IMR-90 (cell line): ENCODE measurements at regions not wholly inside any gene's neighbourhood (a gene's known extent, or its start where the extent isn't known, plus 50 kb on each side); places are given as distances from the start of the nearest gene placed in this dataset.

ENCODE experiments used
- ATAC-seq: fragments of 200-7000 bp; cut with Tn5 transposase; 2 replicates; pipeline ENCODE4 v1.9.1; 2020; ENCODE audit warnings: low read depth, mild to moderate bottlenecking, moderate library complexity
- BruUV-seq: library from RNA; stranded (reverse); fragments of 400-500 nt; replicated peaks from 2 replicates; lab custom pipeline; 2021; lab: Mats Ljungman, UMichigan
- CTCF ChIA-PET: fragments of 300-600 bp; formaldehyde crosslinking; extraction: SDS; loops from one replicate; lab custom pipeline; 2021; ENCODE audit warnings: antibody characterized with exemption; lab: Yijun Ruan, JAX
- POLR2A ChIA-PET: fragments of 300-600 bp; sonication (Branson Sonifier 250); formaldehyde crosslinking; loops from one replicate; lab custom pipeline; 2022; ENCODE audit warnings: antibody characterized with exemption; ENCODE audit not compliant: unreplicated experiment; lab: Charles Lee
- DNase-seq: peaks from one replicate; pipeline ENCODE4 v3.0.0; 2013
- H2AFZ ChIP-seq: replicated peaks from 2 replicates; pipeline ENCODE3; 2013; ENCODE audit warnings: low read length, mild to moderate bottlenecking; ENCODE audit not compliant: poor library complexity
- H2AK5ac ChIP-seq: 2 replicates; pipeline ENCODE4 v1.6.1; 2013; ENCODE audit warnings: low read depth, low read length, inconsistent platforms
- H2AK9ac ChIP-seq: replicated peaks from 2 replicates; pipeline ENCODE3; 2013; ENCODE audit warnings: mild to moderate bottlenecking, low read depth, low read length, moderate library complexity; ENCODE audit not compliant: poor library complexity
- H2BK120ac ChIP-seq: 2 replicates; pipeline ENCODE4 v1.6.1; 2013; ENCODE audit warnings: low read depth, low read length, inconsistent platforms
- H2BK15ac ChIP-seq: 3 replicates; pipeline ENCODE4 v1.6.1; 2013; ENCODE audit warnings: low read depth, low read length, inconsistent platforms
- H2BK20ac ChIP-seq: 2 replicates; pipeline ENCODE4 v1.6.1; 2013; ENCODE audit warnings: low read depth, mild to moderate bottlenecking, inconsistent platforms, low read length, moderate library complexity
- H2BK5ac ChIP-seq: 2 replicates; pipeline ENCODE4 v1.6.1; 2013; ENCODE audit warnings: mild to moderate bottlenecking, low read depth, low read length, inconsistent platforms; ENCODE audit not compliant: poor library complexity, severe bottlenecking
- H3K14ac ChIP-seq: replicated peaks from 2 replicates; pipeline ENCODE4 v1.6.1; 2013; ENCODE audit warnings: low read depth, low read length, inconsistent platforms
- H3K18ac ChIP-seq: 2 replicates; pipeline ENCODE4 v1.6.1; 2013; ENCODE audit warnings: low read depth, low read length, control low read depth
- H3K23ac ChIP-seq: 2 replicates; pipeline ENCODE4 v1.6.1; 2013; ENCODE audit warnings: low read depth, low read length, inconsistent platforms
- H3K27ac ChIP-seq: 2 replicates; pipeline ENCODE4 v1.5.1; 2013; ENCODE audit warnings: mild to moderate bottlenecking, control low read depth, low read length; ENCODE audit not compliant: insufficient read depth
- H3K27me3 ChIP-seq: 2 replicates; pipeline ENCODE4 v1.6.1; 2013; ENCODE audit warnings: low read length; ENCODE audit not compliant: control insufficient read depth, insufficient read depth
- H3K36me3 ChIP-seq: 2 replicates; pipeline ENCODE4 v1.6.1; 2013; ENCODE audit warnings: low read length, mixed read lengths; ENCODE audit not compliant: control insufficient read depth, insufficient read depth
- H3K4ac ChIP-seq: 2 replicates; pipeline ENCODE4 v1.6.1; 2013; ENCODE audit warnings: low read depth, low read length, inconsistent platforms
- H3K4me1 ChIP-seq: 2 replicates; pipeline ENCODE4 v1.6.1; 2013; ENCODE audit warnings: low read length, mixed read lengths; ENCODE audit not compliant: control insufficient read depth, insufficient read depth
- H3K4me2 ChIP-seq: 2 replicates; pipeline ENCODE4 v1.6.1; 2013; ENCODE audit warnings: low read depth, mild to moderate bottlenecking, control low read depth, low read length, moderate library complexity
- H3K4me3 ChIP-seq: 2 replicates; pipeline ENCODE4 v1.5.1; 2013; ENCODE audit warnings: low read depth, mild to moderate bottlenecking, control low read depth, low read length, moderate library complexity; ENCODE audit not compliant: insufficient read depth
- H3K56ac ChIP-seq: 2 replicates; pipeline ENCODE4 v1.6.1; 2013; ENCODE audit warnings: low read length, inconsistent platforms; ENCODE audit not compliant: insufficient read depth; ENCODE audit errors: extremely low read depth
- H3K79me1 ChIP-seq, 2 experiments: 2 replicates each; pipeline ENCODE4 v1.6.1; 2013; ENCODE audit warnings: low read length in 2 of 2, inconsistent platforms in 1 of 2, low read depth in 1 of 2
- H3K9ac ChIP-seq: 2 replicates; pipeline ENCODE4 v1.6.1; 2013; ENCODE audit warnings: low read depth, low read length, control low read depth
- H3K9me1 ChIP-seq: 2 replicates; pipeline ENCODE4 v1.6.1; 2013; ENCODE audit warnings: low read length, inconsistent platforms; ENCODE audit not compliant: insufficient read depth
- H3K9me3 ChIP-seq: 2 replicates; pipeline ENCODE4 v1.6.1; 2013; ENCODE audit warnings: low read length; ENCODE audit not compliant: control insufficient read depth, insufficient read depth
- H4K20me1 ChIP-seq: 2 replicates; pipeline ENCODE4 v1.6.1; 2013; ENCODE audit warnings: low read length, inconsistent platforms; ENCODE audit not compliant: insufficient read depth
- H4K5ac ChIP-seq: 2 replicates; pipeline ENCODE4 v1.6.1; 2013; ENCODE audit warnings: mild to moderate bottlenecking, low read depth, low read length, control low read depth
- H4K8ac ChIP-seq, 2 experiments: 2 replicates each; pipeline ENCODE4 v1.6.1; 2013; ENCODE audit warnings: low read depth in 2 of 2, low read length in 2 of 2, control low read depth in 1 of 2, inconsistent platforms in 1 of 2
- H4K91ac ChIP-seq: 2 replicates; pipeline ENCODE4 v1.6.1; 2013; ENCODE audit warnings: low read depth, low read length, inconsistent platforms; ENCODE audit not compliant: insufficient read depth
- MAZ ChIP-seq: IDR thresholded peaks from 2 replicates; pipeline ENCODE4 v1.6.1; 2012; ENCODE audit warnings: low read depth, mild to moderate bottlenecking, low read length, improper control_type of control experiment, moderate library complexity, borderline replicate concordance
- WGBS, 2 experiments: methylation state at CpG; one replicate each; pipeline versions ENCODE4 v1.1.5 to v1.1.7; 2013; ENCODE audit warnings: missing lambda C conversion rate in 2 of 2; ENCODE audit not compliant: insufficient read length in 1 of 2; ENCODE audit errors: extremely low coverage in 2 of 2; 5-methylcytosine and 5-hydroxymethylcytosine counted together
- dilution Hi-C: fragments of 300-500 bp; cut with HindIII; formaldehyde crosslinking; loops from one replicate; pipeline ENCODE4 v1.14.3; 2018; ENCODE audit warnings: low sequenced_read_pairs; ENCODE audit not compliant: unreplicated experiment
- in situ Hi-C: fragments of 300-500 bp; cut with MboI; formaldehyde crosslinking; loops from 3 replicates; pipeline ENCODE4 v1.14.3; 2019; ENCODE audit warnings: low sequenced_read_pairs, inconsistent platforms, mixed read lengths
- intact Hi-C: fragments of 100-400 bp; cut with micrococcal nuclease; formaldehyde crosslinking; loops from 2 replicates; pipeline ENCODE4 v1.10.0; 2022
- TF ChIP-seq, protein P1 (sequence below): conservative IDR thresholded peaks from 2 replicates; pipeline ENCODE4 v1.5.1; 2012; ENCODE audit warnings: mild to moderate bottlenecking, low read depth, low read length, improper control_type of control experiment

GRCh38 chr7:132656846-132657776 is 80.8 kb upstream of the PLXNA4 start:
- no peak overlapping the region for H3K23ac ChIP-seq
- POLR2A ChIA-PET, result no interaction called here
- no peak overlapping the region for H3K4me3 ChIP-seq
- no peak overlapping the region for H3K4me2 ChIP-seq
- H3K79me1 ChIP-seq, result no peaks in the 10 kb centered on the region
- no peaks in the 10 kb centered on the region for H3K27me3 ChIP-seq
- no peaks in the 10 kb centered on the region for H3K36me3 ChIP-seq
- H3K9me1 ChIP-seq, result no peaks in the 10 kb centered on the region
- H2AK5ac ChIP-seq, result no peak overlapping the region
- dilution Hi-C loops, result no loop called here
- no peak overlapping the region for H2BK20ac ChIP-seq
- BruUV-seq, result no TSS peak
- no peak overlapping the region for H3K56ac ChIP-seq
- DNase-seq (peak; percentile 2), ATAC-seq (no peak)
- no peak overlapping the region for H2AK9ac ChIP-seq
- H4K91ac ChIP-seq, result no peak overlapping the region
- intact Hi-C loops, result loop anchor here (5.0 kb wide), 1 partner anchor 575 kb away; no protein-coding TSS in a partner anchor
- no peak overlapping the region for H4K8ac ChIP-seq
- no peak overlapping the region for H2BK15ac ChIP-seq
- 54% methylated on average over 5 of the region's 9 CpGs; no CpG with 5 or more reads in 1 of the 2 experiments for WGBS, 2 experiments
- no peaks in the 10 kb centered on the region for H3K4me1 ChIP-seq
- CTCF ChIA-PET, result no interaction called here
- no peak overlapping the region for H2AFZ ChIP-seq
- TF ChIP-seq, protein P1, sequence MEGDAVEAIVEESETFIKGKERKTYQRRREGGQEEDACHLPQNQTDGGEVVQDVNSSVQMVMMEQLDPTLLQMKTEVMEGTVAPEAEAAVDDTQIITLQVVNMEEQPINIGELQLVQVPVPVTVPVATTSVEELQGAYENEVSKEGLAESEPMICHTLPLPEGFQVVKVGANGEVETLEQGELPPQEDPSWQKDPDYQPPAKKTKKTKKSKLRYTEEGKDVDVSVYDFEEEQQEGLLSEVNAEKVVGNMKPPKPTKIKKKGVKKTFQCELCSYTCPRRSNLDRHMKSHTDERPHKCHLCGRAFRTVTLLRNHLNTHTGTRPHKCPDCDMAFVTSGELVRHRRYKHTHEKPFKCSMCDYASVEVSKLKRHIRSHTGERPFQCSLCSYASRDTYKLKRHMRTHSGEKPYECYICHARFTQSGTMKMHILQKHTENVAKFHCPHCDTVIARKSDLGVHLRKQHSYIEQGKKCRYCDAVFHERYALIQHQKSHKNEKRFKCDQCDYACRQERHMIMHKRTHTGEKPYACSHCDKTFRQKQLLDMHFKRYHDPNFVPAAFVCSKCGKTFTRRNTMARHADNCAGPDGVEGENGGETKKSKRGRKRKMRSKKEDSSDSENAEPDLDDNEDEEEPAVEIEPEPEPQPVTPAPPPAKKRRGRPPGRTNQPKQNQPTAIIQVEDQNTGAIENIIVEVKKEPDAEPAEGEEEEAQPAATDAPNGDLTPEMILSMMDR, result peak; percentile 20; the same call in 1 of the 2 replicates
- no peak for TF ChIP-seq MAZ
- no peak overlapping the region for H3K18ac ChIP-seq
- no peaks in the 10 kb centered on the region for H3K9me3 ChIP-seq
- H3K14ac ChIP-seq, result no peak overlapping the region
- no peak overlapping the region for H3K27ac ChIP-seq
- H4K20me1 ChIP-seq, result no peaks in the 10 kb centered on the region
- H3K9ac ChIP-seq, result no peak overlapping the region
- no peak overlapping the region for H4K5ac ChIP-seq
- H3K4ac ChIP-seq, result no peak overlapping the region
- in situ Hi-C loops, result no loop called here
- no peak overlapping the region for H2BK120ac ChIP-seq
- no peak overlapping the region for H2BK5ac ChIP-seq
